GM23338 (cell line): ENCODE measurements at regions not wholly inside any gene's neighbourhood (a gene's known extent, or its start where the extent isn't known, plus 50 kb on each side); places are given as distances from the start of the nearest gene placed in this dataset.

Source experiments
- ATAC-seq: fragments of 200-7000 bp; cut with Tn5 transposase; 3 replicates; pipeline ENCODE4 v1.9.1; 2020
- DNase-seq: peaks from one replicate; pipeline ENCODE4 v3.0.0-alpha.2; 2015; ENCODE audit warnings: low spot score
- H2AFZ ChIP-seq: fragments of 200-600 bp; sonication (generic); 2 replicates; pipeline ENCODE4 v1.8.0; 2016; ENCODE audit warnings: antibody characterized with exemption, mild to moderate bottlenecking, moderate library complexity
- H3F3A ChIP-seq: fragments of 200-600 bp; sonication (generic); replicated peaks from 2 replicates; pipeline ENCODE4 v1.8.0; 2017; ENCODE audit warnings: antibody characterized with exemption, mixed run types, low read depth
- H3K27ac ChIP-seq: fragments of 200-600 bp; sonication (generic); 2 replicates; pipeline ENCODE4 v1.6.1; 2016; ENCODE audit warnings: low read depth
- H3K27me3 ChIP-seq: fragments of 200-600 bp; sonication (generic); 2 replicates; pipeline ENCODE4 v1.8.0; 2016; ENCODE audit warnings: mild to moderate bottlenecking, mixed run types, moderate library complexity; ENCODE audit not compliant: insufficient read depth
- H3K36me3 ChIP-seq: fragments of 200-600 bp; sonication (generic); 2 replicates; pipeline ENCODE4 v1.8.0; 2016; ENCODE audit warnings: mild to moderate bottlenecking; ENCODE audit not compliant: insufficient read depth
- H3K4me1 ChIP-seq: fragments of 200-600 bp; sonication (generic); 2 replicates; pipeline ENCODE4 v1.8.0; 2016; ENCODE audit warnings: mild to moderate bottlenecking, moderate library complexity; ENCODE audit not compliant: insufficient read depth
- H3K4me2 ChIP-seq: fragments of 200-600 bp; sonication (generic); 2 replicates; pipeline ENCODE4 v1.7.1; 2017; ENCODE audit warnings: mixed run types
- H3K4me3 ChIP-seq: fragments of 200-600 bp; sonication (generic); 2 replicates; pipeline ENCODE4 v1.6.1; 2016; ENCODE audit warnings: mixed run types
- H3K79me2 ChIP-seq: fragments of 200-600 bp; sonication (generic); replicated peaks from 2 replicates; pipeline ENCODE4 v1.8.0; 2017; ENCODE audit warnings: mild to moderate bottlenecking; ENCODE audit not compliant: insufficient read depth
- H3K9me2 ChIP-seq: fragments of 200-600 bp; sonication (generic); 2 replicates; pipeline ENCODE4 v1.8.0; 2017; ENCODE audit not compliant: insufficient read depth
- H4K20me1 ChIP-seq: fragments of 200-600 bp; sonication (generic); replicated peaks from 2 replicates; pipeline ENCODE4 v1.8.0; 2017; ENCODE audit warnings: mild to moderate bottlenecking; ENCODE audit not compliant: insufficient read depth
- H3K27ac Mint-ChIP-seq: 2 replicates; pipeline ENCODE4 v1.8.0; 2020; ENCODE audit warnings: inconsistent platforms, mild to moderate bottlenecking, moderate library complexity, mixed read lengths
- H3K27me3 Mint-ChIP-seq: 3 replicates; pipeline ENCODE4 v1.8.0; 2022; ENCODE audit warnings: low read depth, mild to moderate bottlenecking, moderate library complexity, mixed read lengths, inconsistent platforms; ENCODE audit not compliant: insufficient read depth, poor library complexity
- H3K36me3 Mint-ChIP-seq: 3 replicates; pipeline ENCODE4 v1.8.0; 2021; ENCODE audit warnings: low read depth, mild to moderate bottlenecking, inconsistent platforms, moderate library complexity, mixed read lengths
- H3K4me1 Mint-ChIP-seq: 3 replicates; pipeline ENCODE4 v1.8.0; 2020; ENCODE audit warnings: mild to moderate bottlenecking, inconsistent platforms, mixed read lengths
- H3K4me3 Mint-ChIP-seq: 3 replicates; pipeline ENCODE4 v1.8.0; 2021; ENCODE audit warnings: moderate library complexity, mild to moderate bottlenecking, inconsistent platforms, mixed read lengths
- H3K9me3 Mint-ChIP-seq: 3 replicates; pipeline ENCODE4 v1.8.0; 2020; ENCODE audit warnings: moderate library complexity, mild to moderate bottlenecking, inconsistent platforms, mixed read lengths
- EZH2phosphoT487 ChIP-seq: fragments of 200-600 bp; sonication (generic); IDR thresholded peaks from one replicate; pipeline ENCODE4 v1.8.1; 2018; ENCODE audit warnings: antibody characterized with exemption; ENCODE audit not compliant: unreplicated experiment
- JUNB ChIP-seq: IDR thresholded peaks from one replicate; pipeline ENCODE4 v1.6.1; 2016; ENCODE audit warnings: antibody characterized with exemption; ENCODE audit not compliant: unreplicated experiment
- NANOG ChIP-seq: IDR thresholded peaks from 2 replicates; pipeline ENCODE4 v1.6.1; 2016; ENCODE audit warnings: antibody characterized with exemption, borderline replicate concordance
- POLR2AphosphoS5 ChIP-seq: IDR thresholded peaks from 2 replicates; pipeline ENCODE4 v1.6.1; 2016; ENCODE audit warnings: antibody characterized with exemption, low read depth
- REST ChIP-seq: IDR thresholded peaks from one replicate; pipeline ENCODE4 v1.6.1; 2018; ENCODE audit warnings: antibody characterized with exemption; ENCODE audit not compliant: unreplicated experiment
- ZNF114 ChIP-seq: fragments of 250-450 bp; sonication (Bioruptor Pico); IDR thresholded peaks from 2 replicates; pipeline ENCODE4 v1.5.0; 2020; ENCODE audit warnings: mild to moderate bottlenecking, moderate library complexity
- ZNF331 ChIP-seq: fragments of 250-450 bp; sonication (Bioruptor Pico); IDR thresholded peaks from 2 replicates; pipeline ENCODE4 v1.5.0; 2020; ENCODE audit warnings: low read depth, mild to moderate bottlenecking, moderate library complexity
- ZNF462 ChIP-seq: fragments of 250-450 bp; sonication (Bioruptor Pico); IDR thresholded peaks from 2 replicates; pipeline ENCODE4 v1.5.0; 2020; ENCODE audit warnings: mild to moderate bottlenecking, moderate library complexity

DNA sequence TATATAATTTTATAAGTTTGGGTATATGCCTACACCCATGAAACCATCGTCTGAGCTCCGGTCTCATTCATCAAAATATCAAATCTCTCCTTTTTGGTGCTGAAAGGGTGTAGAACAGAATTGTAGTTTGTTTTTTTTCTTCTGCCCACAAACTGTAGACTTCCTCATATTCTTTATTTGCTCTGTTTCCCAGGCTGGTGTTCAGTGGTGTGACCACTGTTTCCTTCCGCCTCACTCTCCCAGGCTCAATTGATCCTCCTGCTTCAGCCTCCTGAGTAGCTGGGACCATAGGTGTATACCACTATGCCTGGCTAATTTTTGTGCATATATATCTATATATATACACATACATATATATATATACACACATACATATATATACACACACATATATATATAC lies 139.6 kb upstream of the HCRTR2 start (continued):
- TF ChIP-seq ZNF462 (CRISPR knock-in tag) (no peak), NANOG (no peak), ZNF331 (no peak), POLR2AphosphoS5 (no peak), ZNF114 (no peak), JUNB (no peak)

GRCh38 chr6:55040102-55040848 lies 134.0 kb upstream of the HCRTR2 start:
- Histone ChIP-seq H4K20me1 (no peaks in the 10 kb centered on the region), H3K27ac (no peak overlapping the region), H3K27me3 (no peaks in the 10 kb centered on the region), H3K4me3 (no peak overlapping the region), H3K36me3 (no peaks in the 10 kb centered on the region), H3K9me2 (peaks cover 6% of the 10 kb centered on the region), H3K4me1 (no peaks in the 10 kb centered on the region), H3K79me2 (no peaks in the 10 kb centered on the region), H3F3A (no peaks in the 10 kb centered on the region), H3K4me2 (no peak overlapping the region), H2AFZ (no peak overlapping the region)
- H3K4me3 Mint-ChIP-seq: no peak overlapping the region
- peaks cover 4% of the 10 kb centered on the region; the same call in 2 of the 3 replicates for H3K9me3 Mint-ChIP-seq
- DNase-seq (no peak), ATAC-seq (no peak)
- H3K27ac Mint-ChIP-seq: no peak overlapping the region
- no peaks in the 10 kb centered on the region for H3K4me1 Mint-ChIP-seq
- H3K27me3 Mint-ChIP-seq: no peaks in the 10 kb centered on the region
- no peaks in the 10 kb centered on the region for H3K36me3 Mint-ChIP-seq
- no peak for TF ChIP-seq JUNB
- TF ChIP-seq EZH2phosphoT487: no peak
- no peak for TF ChIP-seq POLR2AphosphoS5
- TF ChIP-seq ZNF331: no peak
- TF ChIP-seq REST: no peak
